HG02623 (cell line): ENCODE measurements at regions not wholly inside any gene's neighbourhood (a gene's known extent, or its start where the extent isn't known, plus 50 kb on each side); places are given as distances from the start of the nearest gene placed in this dataset.
"Not testable (repeated sequence)": the region's sequence is repeated elsewhere in the genome, so short reads cannot be mapped to it uniquely, and the experiment has no call there.

Experiments
- ATAC-seq: cut with Tn5 transposase; IDR thresholded peaks from one replicate; pipeline ENCODE4 v1.9.1; 2021; ENCODE audit warnings: moderate library complexity; ENCODE audit not compliant: unreplicated experiment

DNA sequence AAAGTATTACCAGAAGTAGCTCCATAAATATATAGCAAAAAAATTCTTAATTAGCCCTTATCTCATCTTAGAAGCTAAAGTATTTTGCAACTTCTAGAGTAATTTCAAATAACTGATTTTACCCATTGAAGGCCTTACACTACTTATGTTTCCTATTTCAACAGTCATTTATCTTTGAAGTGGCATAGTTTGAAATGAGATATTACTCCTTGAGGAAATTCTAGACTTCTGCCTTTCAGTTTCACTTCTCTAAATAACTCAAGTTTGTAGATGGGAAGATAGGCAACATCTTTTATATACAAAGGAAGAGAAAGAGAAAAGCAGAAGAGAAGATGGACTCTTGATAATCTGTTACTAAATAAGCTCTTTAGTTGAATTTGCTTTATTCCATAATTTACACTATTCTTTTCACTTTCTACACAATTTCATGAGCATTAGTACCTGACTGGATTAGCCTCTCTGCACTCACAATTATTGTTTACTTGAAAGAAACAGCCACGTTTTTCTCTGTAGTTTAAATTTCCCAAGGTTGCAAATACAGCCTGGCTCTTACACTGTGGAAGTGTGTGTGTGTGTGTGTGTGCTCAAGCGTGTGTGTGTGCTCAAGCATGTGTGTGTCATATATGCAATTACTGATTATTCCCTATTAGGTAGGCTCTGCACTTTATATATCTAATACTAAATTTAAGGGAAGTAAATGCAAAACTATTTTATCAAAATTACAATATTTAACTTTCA, 60.6 kb upstream of the EMB start:
- ATAC-seq, result peak; percentile 98

GRCh38 chr5:50513028-50513457, 72.0 kb upstream of the EMB start:
- ATAC-seq, result not testable (repeated sequence)

- ATAC-seq, result not testable (repeated sequence)
These were observed 80.0 kb upstream of the EMB start for GRCh38 chr5:50521060-50521459.

DNA sequence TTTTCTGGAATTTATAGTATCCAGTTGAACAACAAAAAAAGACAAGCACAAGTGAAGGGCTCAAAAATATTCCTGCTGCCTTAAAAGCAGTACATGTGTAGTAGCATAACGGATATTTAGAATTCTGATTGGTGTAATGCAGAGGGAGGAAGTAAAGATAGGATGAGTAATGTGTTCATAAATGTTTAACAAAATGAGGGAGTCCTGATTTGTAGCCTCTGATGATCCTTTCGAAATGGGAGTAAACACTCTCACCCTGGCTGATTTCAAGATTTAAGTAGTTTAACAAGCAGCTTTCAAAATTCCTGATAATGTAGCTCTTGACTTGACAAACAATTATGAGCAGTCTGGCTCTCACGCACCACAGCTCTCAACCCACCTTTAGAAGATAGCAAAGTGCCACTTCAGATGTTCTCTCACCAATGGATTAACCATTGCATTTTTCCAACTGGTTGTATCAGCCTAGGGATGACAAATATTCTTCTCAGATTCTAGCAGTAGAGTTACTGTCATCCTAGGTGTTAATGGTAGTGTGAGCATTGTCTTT, 86.5 kb upstream of the EMB start:
- ATAC-seq, result not testable (repeated sequence)

DNA sequence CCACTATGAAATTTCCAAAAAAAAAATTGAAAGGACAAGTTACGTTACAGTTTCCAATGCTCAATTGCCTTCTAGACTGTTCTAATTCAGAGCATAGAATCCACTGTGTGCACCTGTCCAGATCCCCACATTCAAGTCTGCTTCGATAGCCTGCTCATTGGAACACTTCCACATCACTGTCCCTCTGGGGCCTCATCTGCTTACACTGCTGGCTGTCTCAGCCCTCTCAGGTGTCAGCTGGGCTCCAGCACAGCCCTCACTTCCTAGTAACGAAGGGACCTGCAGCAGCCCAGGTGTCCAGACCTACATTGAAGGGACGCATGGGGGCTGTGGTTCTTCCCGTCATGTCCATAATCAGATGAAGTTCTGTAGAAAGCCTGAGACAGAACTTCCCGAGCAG, 94.3 kb upstream of the EMB start:
- no peak for ATAC-seq

GRCh38 chr5:50537534-50537933, 96.4 kb upstream of the EMB start:
- ATAC-seq, result not testable (repeated sequence)

GRCh38 chr5:50547303-50547702, 106.2 kb upstream of the EMB start:
- ATAC-seq, result peak; percentile 94

DNA sequence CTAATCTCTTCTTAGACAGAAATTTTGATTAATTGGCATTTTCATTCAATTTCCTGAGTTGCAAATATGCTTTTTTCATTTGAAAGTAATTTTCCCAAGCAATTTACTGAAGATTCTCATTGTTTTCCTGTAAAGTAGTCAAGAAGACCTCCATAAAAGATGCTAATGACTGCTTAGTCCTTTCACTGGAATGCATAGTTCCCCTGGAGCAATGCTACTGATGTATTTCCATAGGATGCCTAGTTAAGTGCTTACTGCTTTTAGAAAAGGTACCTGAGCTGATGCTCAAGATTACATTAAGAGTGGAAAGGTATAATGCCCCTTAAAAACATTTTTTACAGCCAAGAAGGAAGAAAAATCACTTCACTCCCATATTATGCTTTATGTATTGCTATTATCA, 109.2 kb upstream of the EMB start:
- ATAC-seq, result no peak

DNA sequence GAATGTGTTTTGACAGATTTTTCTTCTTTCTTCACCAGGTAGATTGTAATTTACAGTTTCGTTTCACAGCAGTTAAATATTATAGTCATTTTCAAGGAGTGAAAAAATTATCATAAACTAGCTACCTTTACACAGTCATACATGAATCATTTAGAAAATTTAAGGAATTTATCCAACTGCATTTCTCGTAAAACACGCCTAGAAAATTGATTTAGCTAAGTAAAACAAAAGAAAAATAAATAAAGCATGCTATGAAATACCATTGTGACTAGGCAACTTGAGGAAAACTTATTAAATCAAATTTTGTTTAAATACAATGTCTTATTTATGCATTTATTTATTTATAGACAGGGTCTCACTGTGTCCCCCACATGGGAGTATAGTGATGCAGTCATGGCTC, 109.9 kb upstream of the EMB start:
- no peak for ATAC-seq

GRCh38 chr5:50553560-50553984, 112.5 kb upstream of the EMB start:
- ATAC-seq, result no peak

- not testable (repeated sequence) for ATAC-seq
These were observed 107.8 kb upstream of the PARP8 start for GRCh38 chr5:50558640-50559039.

GRCh38 chr5:50559955-50560354, 106.5 kb upstream of the PARP8 start:
- peak; percentile 30 for ATAC-seq

GRCh38 chr5:50562694-50563093, 103.7 kb upstream of the PARP8 start:
- ATAC-seq, result no peak

GRCh38 chr5:50564079-50564478, 102.4 kb upstream of the PARP8 start:
- ATAC-seq, result peak; percentile 89

DNA sequence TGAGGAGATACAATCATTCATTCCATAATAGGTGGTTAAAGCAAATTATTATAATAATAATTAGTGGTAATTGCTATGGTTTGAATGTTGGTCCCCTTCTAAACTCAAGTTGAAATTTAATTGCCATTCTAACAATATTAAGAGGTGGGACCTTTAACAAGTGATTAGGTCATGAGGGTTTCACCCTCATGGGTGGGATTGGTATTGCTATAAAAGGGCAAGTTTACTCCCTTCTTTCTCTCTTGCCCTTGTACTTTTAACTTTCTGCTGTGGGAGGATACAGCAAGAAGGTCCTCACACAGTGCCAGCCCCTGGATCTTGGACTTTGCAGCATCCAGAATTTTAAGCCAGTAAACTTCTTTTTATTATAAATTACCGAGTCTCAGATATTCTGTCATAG, 101.9 kb upstream of the PARP8 start:
- no peak for ATAC-seq

- ATAC-seq, result no peak
These were observed 92.3 kb upstream of the PARP8 start for GRCh38 chr5:50574121-50574520.

GRCh38 chr5:50575740-50576139, 90.7 kb upstream of the PARP8 start:
- no peak for ATAC-seq

GRCh38 chr5:50576265-50576664, 90.2 kb upstream of the PARP8 start:
- ATAC-seq, result no peak

DNA sequence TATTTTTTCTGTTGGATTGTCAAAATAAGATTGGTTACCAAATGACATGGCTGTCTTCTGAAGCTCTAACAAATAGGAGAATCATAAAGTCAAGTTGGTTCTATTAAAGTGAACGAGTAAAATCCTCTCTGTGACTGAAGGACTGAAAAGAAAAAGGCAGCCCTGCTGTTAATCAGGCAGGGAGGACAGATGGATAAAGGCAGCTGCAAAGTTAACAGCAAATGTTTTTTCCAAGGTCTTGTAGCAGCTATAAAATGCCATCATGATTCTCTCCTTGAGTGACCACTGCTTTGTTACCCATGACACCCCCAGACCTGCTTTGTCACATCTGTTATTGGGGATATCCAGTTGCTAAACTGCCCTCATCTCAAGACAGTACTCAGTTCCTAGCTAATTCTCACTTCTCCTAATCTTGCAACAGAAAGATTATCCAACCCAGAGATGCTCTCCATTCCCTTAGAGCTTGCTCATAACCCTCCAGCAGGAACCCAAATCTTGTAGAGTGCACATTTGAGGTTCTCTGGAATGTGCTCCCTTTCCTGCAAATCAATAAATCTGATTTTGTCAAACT, 89.7 kb upstream of the PARP8 start:
- peak; percentile 37 for ATAC-seq

- ATAC-seq, result no peak
These were observed 85.9 kb upstream of the PARP8 start for GRCh38 chr5:50580506-50580905.

DNA sequence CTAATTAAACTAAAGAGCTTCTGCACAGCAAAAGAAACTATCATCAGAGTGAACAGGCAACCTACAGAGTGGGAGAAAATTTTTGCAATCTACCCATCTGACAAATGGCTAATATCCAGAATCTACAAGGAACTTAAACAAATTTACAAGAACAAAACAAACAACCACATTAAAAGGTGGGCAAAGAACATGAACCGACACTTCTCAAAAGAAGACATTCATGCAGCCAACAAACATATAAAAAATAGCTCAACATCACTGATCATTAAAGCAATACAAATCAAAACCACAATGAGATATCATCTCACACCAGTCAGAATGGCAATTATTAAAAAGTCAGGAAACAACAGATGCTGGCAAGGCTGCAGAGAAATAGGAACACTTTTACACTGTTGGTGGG, 84.6 kb upstream of the PARP8 start:
- not testable (repeated sequence) for ATAC-seq

DNA sequence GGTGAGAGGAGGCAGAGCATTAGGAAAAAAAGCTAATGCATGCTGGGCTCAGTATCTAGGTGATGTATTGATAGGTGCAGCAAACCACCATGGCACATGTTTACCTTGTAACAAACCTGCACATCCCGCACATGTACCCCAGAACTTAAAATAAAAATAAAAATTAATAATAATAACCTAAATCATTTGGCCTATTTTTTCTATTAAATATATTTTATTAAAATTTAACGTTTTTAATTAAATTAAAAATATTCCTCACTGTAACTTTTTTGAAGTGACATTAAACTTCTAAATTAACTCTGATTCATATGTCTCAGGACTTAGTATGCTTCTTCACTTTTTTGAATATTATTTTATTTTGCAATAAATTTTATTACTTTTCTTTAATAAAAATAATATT, 83.7 kb upstream of the PARP8 start:
- ATAC-seq, result no peak
